ENCODE measurements at regions not wholly inside any gene's neighbourhood (a gene's known extent, or its start where the extent isn't known, plus 50 kb on each side); places are given as distances from the start of the nearest gene placed in this dataset.

DNA sequence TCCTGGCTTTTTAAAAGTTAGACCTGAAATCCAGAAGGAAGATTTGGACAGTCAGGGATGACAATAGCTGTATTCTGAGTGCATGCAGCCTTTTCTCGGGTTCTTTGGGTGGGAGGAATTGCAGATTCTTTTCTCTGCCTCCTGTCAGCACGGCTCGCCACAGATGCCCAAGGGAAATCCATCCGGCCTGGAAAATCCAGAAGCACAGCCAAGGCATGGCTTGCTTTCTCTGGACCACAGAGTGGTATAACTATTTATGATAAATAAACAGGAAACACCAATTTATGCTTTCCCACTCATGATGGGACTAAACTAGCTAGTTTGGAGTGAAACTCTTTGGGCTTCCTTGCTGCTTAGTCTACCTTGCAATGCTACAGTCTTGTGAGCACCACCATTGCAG is 59.1 kb downstream of the C9orf152 start:
- H3K9me3 ChIP-seq (ENCODE audit: low read length) = no peaks in the 10 kb centered on the region
- no peaks in the 10 kb centered on the region for H3K27me3 ChIP-seq (ENCODE audit: insufficient read depth, low read length)
- TF ChIP-seq, protein P1, sequence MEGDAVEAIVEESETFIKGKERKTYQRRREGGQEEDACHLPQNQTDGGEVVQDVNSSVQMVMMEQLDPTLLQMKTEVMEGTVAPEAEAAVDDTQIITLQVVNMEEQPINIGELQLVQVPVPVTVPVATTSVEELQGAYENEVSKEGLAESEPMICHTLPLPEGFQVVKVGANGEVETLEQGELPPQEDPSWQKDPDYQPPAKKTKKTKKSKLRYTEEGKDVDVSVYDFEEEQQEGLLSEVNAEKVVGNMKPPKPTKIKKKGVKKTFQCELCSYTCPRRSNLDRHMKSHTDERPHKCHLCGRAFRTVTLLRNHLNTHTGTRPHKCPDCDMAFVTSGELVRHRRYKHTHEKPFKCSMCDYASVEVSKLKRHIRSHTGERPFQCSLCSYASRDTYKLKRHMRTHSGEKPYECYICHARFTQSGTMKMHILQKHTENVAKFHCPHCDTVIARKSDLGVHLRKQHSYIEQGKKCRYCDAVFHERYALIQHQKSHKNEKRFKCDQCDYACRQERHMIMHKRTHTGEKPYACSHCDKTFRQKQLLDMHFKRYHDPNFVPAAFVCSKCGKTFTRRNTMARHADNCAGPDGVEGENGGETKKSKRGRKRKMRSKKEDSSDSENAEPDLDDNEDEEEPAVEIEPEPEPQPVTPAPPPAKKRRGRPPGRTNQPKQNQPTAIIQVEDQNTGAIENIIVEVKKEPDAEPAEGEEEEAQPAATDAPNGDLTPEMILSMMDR (IDR thresholded peaks at IDR 0.05; ENCODE audit: low read length) = no peak
- no peak for TF ChIP-seq EZH2 (IDR thresholded peaks at IDR 0.05; ENCODE audit: borderline replicate concordance, low read length)
- peak overlapping the region; percentile 64 for H3K27ac ChIP-seq (ENCODE audit: low read depth, low read length, poor library complexity, severe bottlenecking)
- H3K36me3 ChIP-seq (ENCODE audit: insufficient read depth, low read length) = peaks cover 28% of the 10 kb centered on the region
- H3K4me3 ChIP-seq (ENCODE audit: low read depth, low read length, poor library complexity, severe bottlenecking) = peak overlapping the region; percentile 37
- peaks cover 94% of the 10 kb centered on the region for H3K79me2 ChIP-seq (ENCODE audit: insufficient read depth, low read length)
- H3F3A ChIP-seq (ENCODE audit: insufficient read depth, low read length) = no peaks in the 10 kb centered on the region
- no peaks in the 10 kb centered on the region for H4K20me1 ChIP-seq (ENCODE audit: insufficient read depth, low read length)
- H3K4me1 ChIP-seq (ENCODE audit: insufficient read depth, low read length, severe bottlenecking) = peaks cover 91% of the 10 kb centered on the region
- H3K4me2 ChIP-seq (ENCODE audit: low read length) = peak overlapping the region; percentile 62
- H2AFZ ChIP-seq (ENCODE audit: low read length) = no peak overlapping the region
- no peaks in the 10 kb centered on the region for H3K9me2 ChIP-seq (ENCODE audit: low read depth, low read length)
- H3K9ac ChIP-seq (ENCODE audit: low read length) = peak overlapping the region; percentile 44; the same call in 1 of the 2 replicates
